PC-3 (cell line): ENCODE measurements at regions not wholly inside any gene's neighbourhood (a gene's known extent, or its start where the extent isn't known, plus 50 kb on each side); places are given as distances from the start of the nearest gene placed in this dataset.

ENCODE experiments used
- ATAC-seq: fragments of 200-7000 bp; cut with Tn5 transposase; 2 replicates; pipeline ENCODE4 v1.9.1; 2020; ENCODE audit warnings: mild to moderate bottlenecking, moderate library complexity
- BruUV-seq: library from RNA; stranded (reverse); fragments of 400-500 nt; replicated peaks from 2 replicates; lab custom pipeline; 2021; lab: Mats Ljungman, UMichigan
- CTCF ChIA-PET: fragments of 300-600 bp; sonication (Branson Sonifier 250); formaldehyde crosslinking; loops from one replicate; lab custom pipeline; 2022; ENCODE audit warnings: antibody characterized with exemption; lab: Charles Lee
- POLR2A ChIA-PET: fragments of 300-600 bp; sonication (Branson Sonifier 250); formaldehyde crosslinking; loops from one replicate; lab custom pipeline; 2022; ENCODE audit warnings: antibody characterized with exemption; ENCODE audit not compliant: unreplicated experiment; lab: Charles Lee
- DNase-seq: peaks from one replicate; pipeline ENCODE4 v3.0.0-alpha.2; 2015
- H2AFZ ChIP-seq: fragments of 300-600 bp; sonication (generic); 2 replicates; pipeline ENCODE4 v1.6.0; 2016; ENCODE audit warnings: antibody characterized with exemption, low read length
- H3F3A ChIP-seq: fragments of 300-600 bp; sonication (generic); one replicate; pipeline ENCODE4 v1.6.0; 2017; ENCODE audit warnings: antibody characterized with exemption, low read length, control low read depth, mild to moderate bottlenecking; ENCODE audit not compliant: unreplicated experiment
- H3K27ac ChIP-seq: fragments of 300-600 bp; sonication (generic); 2 replicates; pipeline ENCODE4 v1.5.1; 2016; ENCODE audit warnings: mild to moderate bottlenecking, low read length
- H3K27me3 ChIP-seq: fragments of 300-600 bp; sonication (generic); 2 replicates; pipeline ENCODE4 v1.6.1; 2016; ENCODE audit warnings: low read length, mixed read lengths
- H3K36me3 ChIP-seq: fragments of 300-600 bp; sonication (generic); 2 replicates; pipeline ENCODE4 v1.6.1; 2016; ENCODE audit warnings: low read depth, mixed run types, low read length, mixed read lengths
- H3K4me1 ChIP-seq: fragments of 300-600 bp; sonication (generic); 2 replicates; pipeline ENCODE4 v1.5.1; 2016; ENCODE audit warnings: low read length; ENCODE audit not compliant: insufficient read depth
- H3K4me2 ChIP-seq: fragments of 300-600 bp; sonication (generic); 2 replicates; pipeline ENCODE4 v1.6.0; 2016; ENCODE audit warnings: low read length
- H3K4me3 ChIP-seq: fragments of 300-600 bp; sonication (generic); 2 replicates; pipeline ENCODE4 v1.5.1; 2016; ENCODE audit warnings: mild to moderate bottlenecking, low read length, mixed read lengths
- H3K79me2 ChIP-seq: fragments of 300-600 bp; sonication (generic); 2 replicates; pipeline ENCODE4 v1.6.1; 2017; ENCODE audit warnings: low read length, mixed read lengths
- H3K9ac ChIP-seq: fragments of 300-600 bp; sonication (generic); 2 replicates; pipeline ENCODE4 v1.6.0; 2016; ENCODE audit warnings: mild to moderate bottlenecking, low read length
- H3K9me2 ChIP-seq: fragments of 300-600 bp; sonication (generic); replicated peaks from 2 replicates; pipeline ENCODE4 v1.6.1; 2016; ENCODE audit warnings: mixed run types, low read length, mixed read lengths
- H3K9me3 ChIP-seq: fragments of 300-600 bp; sonication (generic); 2 replicates; pipeline ENCODE4 v1.6.1; 2016; ENCODE audit warnings: low read length, mixed read lengths
- H4K20me1 ChIP-seq: fragments of 300-600 bp; sonication (generic); 2 replicates; pipeline ENCODE4 v1.6.1; 2016; ENCODE audit warnings: low read length, mixed read lengths
- EZH2 ChIP-seq: fragments of 300-600 bp; sonication (generic); IDR thresholded peaks from one replicate; pipeline ENCODE4 v1.6.1; 2017; ENCODE audit warnings: antibody characterized with exemption, mild to moderate bottlenecking, low read length; ENCODE audit not compliant: unreplicated experiment
- EZH2phosphoT487 ChIP-seq: fragments of 300-600 bp; sonication (generic); IDR thresholded peaks from 2 replicates; pipeline ENCODE4 v1.6.1; 2018; ENCODE audit warnings: mild to moderate bottlenecking, antibody characterized with exemption, low read length, borderline replicate concordance
- intact Hi-C: fragments of 100-400 bp; cut with micrococcal nuclease; formaldehyde crosslinking; loops from 2 replicates; pipeline ENCODE4 v1.9.0; 2023
- TF ChIP-seq, protein P1 (sequence below): fragments of 300-600 bp; sonication (generic); conservative IDR thresholded peaks from 2 replicates; pipeline ENCODE4 v1.5.1; 2017; ENCODE audit warnings: antibody characterized with exemption, low read depth, mild to moderate bottlenecking, low read length

DNA sequence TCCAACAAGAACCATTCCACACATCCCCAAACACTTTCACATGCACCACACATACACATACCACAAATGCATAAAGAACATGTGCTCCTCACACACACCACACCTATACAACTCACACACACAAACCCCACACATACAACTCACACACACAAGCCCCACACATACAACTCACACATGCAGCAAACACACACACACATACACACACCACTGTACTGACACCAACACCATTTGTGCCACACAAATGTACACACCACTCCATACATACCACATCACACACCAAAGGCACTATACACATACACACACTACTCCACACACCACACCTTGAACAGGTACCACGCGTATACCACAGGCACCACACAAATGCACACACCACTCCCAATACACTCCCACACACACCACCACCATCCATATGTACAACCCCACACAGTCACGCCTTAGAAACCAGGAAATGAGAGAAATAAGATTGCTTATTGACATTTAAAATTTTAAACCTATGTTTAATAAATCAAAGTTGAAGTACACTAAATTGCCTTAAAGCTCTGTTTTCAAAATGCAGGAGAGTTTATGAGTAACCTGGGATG, 107.4 kb downstream of the ARL4A start:
- POLR2A ChIA-PET: no interaction called here
- intact Hi-C loops: no loop called here
- no peak overlapping the region for H3K4me3 ChIP-seq
- H3F3A ChIP-seq: no peaks in the 10 kb centered on the region
- no peaks in the 10 kb centered on the region for H3K9me2 ChIP-seq
- no peaks in the 10 kb centered on the region for H4K20me1 ChIP-seq
- no peak overlapping the region for H3K9ac ChIP-seq
- H2AFZ ChIP-seq: no peak overlapping the region
- H3K9me3 ChIP-seq: no peaks in the 10 kb centered on the region
- no peaks in the 10 kb centered on the region for H3K79me2 ChIP-seq
- H3K27me3 ChIP-seq: no peaks in the 10 kb centered on the region
- no peak for TF ChIP-seq EZH2
- TF ChIP-seq, protein P1, sequence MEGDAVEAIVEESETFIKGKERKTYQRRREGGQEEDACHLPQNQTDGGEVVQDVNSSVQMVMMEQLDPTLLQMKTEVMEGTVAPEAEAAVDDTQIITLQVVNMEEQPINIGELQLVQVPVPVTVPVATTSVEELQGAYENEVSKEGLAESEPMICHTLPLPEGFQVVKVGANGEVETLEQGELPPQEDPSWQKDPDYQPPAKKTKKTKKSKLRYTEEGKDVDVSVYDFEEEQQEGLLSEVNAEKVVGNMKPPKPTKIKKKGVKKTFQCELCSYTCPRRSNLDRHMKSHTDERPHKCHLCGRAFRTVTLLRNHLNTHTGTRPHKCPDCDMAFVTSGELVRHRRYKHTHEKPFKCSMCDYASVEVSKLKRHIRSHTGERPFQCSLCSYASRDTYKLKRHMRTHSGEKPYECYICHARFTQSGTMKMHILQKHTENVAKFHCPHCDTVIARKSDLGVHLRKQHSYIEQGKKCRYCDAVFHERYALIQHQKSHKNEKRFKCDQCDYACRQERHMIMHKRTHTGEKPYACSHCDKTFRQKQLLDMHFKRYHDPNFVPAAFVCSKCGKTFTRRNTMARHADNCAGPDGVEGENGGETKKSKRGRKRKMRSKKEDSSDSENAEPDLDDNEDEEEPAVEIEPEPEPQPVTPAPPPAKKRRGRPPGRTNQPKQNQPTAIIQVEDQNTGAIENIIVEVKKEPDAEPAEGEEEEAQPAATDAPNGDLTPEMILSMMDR: no peak
- no peak for TF ChIP-seq EZH2phosphoT487
- no peaks in the 10 kb centered on the region for H3K4me1 ChIP-seq
- ATAC-seq: no peak
- CTCF ChIA-PET: no interaction called here
- no peaks in the 10 kb centered on the region for H3K36me3 ChIP-seq
- H3K27ac ChIP-seq: no peak overlapping the region
- H3K4me2 ChIP-seq: no peak overlapping the region
- no peak for DNase-seq
- BruUV-seq: no TSS peak

DNA sequence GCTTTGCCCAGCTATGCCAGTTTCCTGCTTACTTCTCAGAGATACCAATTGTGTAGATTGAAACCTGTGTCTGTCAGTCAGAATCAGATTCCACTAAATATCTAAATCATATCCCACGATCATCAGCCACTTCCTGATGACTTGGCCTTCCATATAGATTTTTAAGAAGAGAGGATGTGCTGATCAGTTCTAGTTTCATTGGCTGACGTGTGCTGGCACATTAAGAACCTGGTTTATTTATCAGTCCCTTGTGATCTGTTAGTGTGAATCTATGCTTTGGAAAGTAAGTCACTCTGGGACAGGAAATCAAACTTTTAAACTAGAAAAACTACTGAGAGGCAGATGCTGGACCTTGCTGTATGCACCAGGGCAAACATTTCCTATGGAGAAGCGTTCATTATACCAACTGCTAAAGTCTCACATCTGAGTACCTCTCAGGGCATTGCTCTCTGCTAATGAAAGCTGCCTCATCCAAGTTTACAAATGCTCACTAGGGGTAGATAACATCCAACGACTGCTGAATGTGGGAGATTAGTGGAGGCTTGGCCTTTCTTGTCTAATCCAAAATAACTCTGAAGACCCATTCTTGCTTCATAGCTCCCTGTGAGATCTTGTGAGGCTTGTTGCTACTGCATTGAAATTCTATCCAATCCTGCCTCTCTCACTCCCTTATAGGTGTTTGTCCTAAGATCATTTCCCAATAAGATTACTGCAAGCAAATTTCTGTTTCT, 109.1 kb downstream of the ARL4A start:
- Histone ChIP-seq H3K9me3 (no peaks in the 10 kb centered on the region), H3K9ac (no peak overlapping the region), H3K79me2 (no peaks in the 10 kb centered on the region), H3K36me3 (no peaks in the 10 kb centered on the region), H2AFZ (0 out of 2 replicates have a peak overlapping the region, but pooled peaks have one; percentile 9), H3K4me2 (no peak overlapping the region), H3F3A (no peaks in the 10 kb centered on the region), H4K20me1 (no peaks in the 10 kb centered on the region), H3K27ac (no peak overlapping the region), H3K4me1 (peaks cover 14% of the 10 kb centered on the region), H3K27me3 (no peaks in the 10 kb centered on the region), H3K9me2 (no peaks in the 10 kb centered on the region), H3K4me3 (no peak overlapping the region)
- no peak for ATAC-seq
- no TSS peak for BruUV-seq
- intact Hi-C loops: no loop called here
- ChIA-PET POLR2A (no interaction called here), CTCF (no interaction called here)
- no peak for DNase-seq
- TF ChIP-seq, protein P1: no peak
- TF ChIP-seq EZH2 (no peak), EZH2phosphoT487 (no peak)

DNA sequence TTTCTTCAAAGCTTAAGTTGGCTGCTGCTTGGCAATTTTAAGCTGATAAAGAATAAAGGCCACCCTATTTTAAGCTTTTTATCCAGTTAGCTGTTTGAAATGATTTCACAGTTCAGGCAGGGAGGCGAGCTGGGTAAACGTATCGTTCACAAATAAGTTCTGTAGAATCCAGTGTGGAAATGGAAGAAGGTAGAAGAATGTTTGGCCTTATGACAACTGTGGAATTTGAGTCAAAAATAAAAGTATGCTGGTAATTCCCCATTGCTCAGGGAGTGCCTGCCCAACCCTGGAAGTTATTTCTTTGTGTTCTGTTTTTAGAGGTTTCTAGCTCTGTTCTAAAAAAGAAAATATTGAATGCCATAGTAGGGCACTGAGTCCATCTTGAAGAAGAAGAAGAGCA, 113.1 kb downstream of the ARL4A start:
- intact Hi-C loops: loop anchor here (5.0 kb wide), 2 partner anchors 33 to 142 kb away; no protein-coding TSS in a partner anchor

More for the DNA sequence above, 113.1 kb downstream of the ARL4A start:
- no peaks in the 10 kb centered on the region for H3K9me3 ChIP-seq
- ChIA-PET POLR2A (interaction anchor here (0.5 kb wide), 1 partner anchor 113 kb away, joined by 4 read pairs; the partner anchor contains the start of gene ARL4A), CTCF (interaction anchor here (0.5 to 0.7 kb wide), 3 partner anchors 18 to 303 kb away, joined by 3 to 4 read pairs (median 4); no protein-coding TSS in a partner anchor)
- H3K9me2 ChIP-seq: no peaks in the 10 kb centered on the region
- H3F3A ChIP-seq: no peaks in the 10 kb centered on the region
- H4K20me1 ChIP-seq: no peaks in the 10 kb centered on the region
- H3K4me3 ChIP-seq: no peak overlapping the region
- no peak overlapping the region for H3K9ac ChIP-seq
- DNase-seq (no peak), ATAC-seq (no peak)
- peak overlapping the region; percentile 84 for H3K4me2 ChIP-seq
- no peaks in the 10 kb centered on the region for H3K36me3 ChIP-seq
- peak overlapping the region; percentile 14; the same call in 1 of the 2 replicates for H3K27ac ChIP-seq
- BruUV-seq: no TSS peak
- no peak overlapping the region for H2AFZ ChIP-seq
- TF ChIP-seq, protein P1: no peak
- TF ChIP-seq EZH2phosphoT487 (no peak), EZH2 (no peak)
- H3K27me3 ChIP-seq: no peaks in the 10 kb centered on the region
- H3K4me1 ChIP-seq: peaks cover 41% of the 10 kb centered on the region
- H3K79me2 ChIP-seq: no peaks in the 10 kb centered on the region
